ENCODE measurements at regions not wholly inside any gene's neighbourhood (a gene's known extent, or its start where the extent isn't known, plus 50 kb on each side); places are given as distances from the start of the nearest gene placed in this dataset.

- TF ChIP-seq CEBPB (IDR thresholded peaks at IDR 0.05) (no peak), YY1 (IDR thresholded peaks at IDR 0.05; ENCODE audit: low read depth) (no peak), TCF12 (IDR thresholded peaks at IDR 0.05; ENCODE audit: low read depth) (no peak), RAD21 (IDR thresholded peaks at IDR 0.05; ENCODE audit: low read depth) (no peak), TEAD4 (IDR thresholded peaks at IDR 0.05) (no peak), EP300 (IDR thresholded peaks at IDR 0.05; ENCODE audit: borderline replicate concordance) (no peak)
- TF ChIP-seq, protein P1, sequence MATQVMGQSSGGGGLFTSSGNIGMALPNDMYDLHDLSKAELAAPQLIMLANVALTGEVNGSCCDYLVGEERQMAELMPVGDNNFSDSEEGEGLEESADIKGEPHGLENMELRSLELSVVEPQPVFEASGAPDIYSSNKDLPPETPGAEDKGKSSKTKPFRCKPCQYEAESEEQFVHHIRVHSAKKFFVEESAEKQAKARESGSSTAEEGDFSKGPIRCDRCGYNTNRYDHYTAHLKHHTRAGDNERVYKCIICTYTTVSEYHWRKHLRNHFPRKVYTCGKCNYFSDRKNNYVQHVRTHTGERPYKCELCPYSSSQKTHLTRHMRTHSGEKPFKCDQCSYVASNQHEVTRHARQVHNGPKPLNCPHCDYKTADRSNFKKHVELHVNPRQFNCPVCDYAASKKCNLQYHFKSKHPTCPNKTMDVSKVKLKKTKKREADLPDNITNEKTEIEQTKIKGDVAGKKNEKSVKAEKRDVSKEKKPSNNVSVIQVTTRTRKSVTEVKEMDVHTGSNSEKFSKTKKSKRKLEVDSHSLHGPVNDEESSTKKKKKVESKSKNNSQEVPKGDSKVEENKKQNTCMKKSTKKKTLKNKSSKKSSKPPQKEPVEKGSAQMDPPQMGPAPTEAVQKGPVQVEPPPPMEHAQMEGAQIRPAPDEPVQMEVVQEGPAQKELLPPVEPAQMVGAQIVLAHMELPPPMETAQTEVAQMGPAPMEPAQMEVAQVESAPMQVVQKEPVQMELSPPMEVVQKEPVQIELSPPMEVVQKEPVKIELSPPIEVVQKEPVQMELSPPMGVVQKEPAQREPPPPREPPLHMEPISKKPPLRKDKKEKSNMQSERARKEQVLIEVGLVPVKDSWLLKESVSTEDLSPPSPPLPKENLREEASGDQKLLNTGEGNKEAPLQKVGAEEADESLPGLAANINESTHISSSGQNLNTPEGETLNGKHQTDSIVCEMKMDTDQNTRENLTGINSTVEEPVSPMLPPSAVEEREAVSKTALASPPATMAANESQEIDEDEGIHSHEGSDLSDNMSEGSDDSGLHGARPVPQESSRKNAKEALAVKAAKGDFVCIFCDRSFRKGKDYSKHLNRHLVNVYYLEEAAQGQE (IDR thresholded peaks at IDR 0.05; ENCODE audit: low read depth): no peak
These were observed 75.7 kb upstream of the C15orf39 start for GRCh38 chr15:75125935-75126334.
